Natural killer cell (primary cell): ENCODE measurements at regions not wholly inside any gene's neighbourhood (a gene's known extent, or its start where the extent isn't known, plus 50 kb on each side); places are given as distances from the start of the nearest gene placed in this dataset.

ENCODE experiments used
- ATAC-seq, 3 donors: fragments of 150-1000 bp in 2 of 3; fragments of 200-7000 bp in 1 of 3; cut with Tn5 transposase; 1 replicate in 1 of 3; 2 replicates in 2 of 3; pipeline ENCODE4 v1.10.0; 2021; ENCODE audit warnings: mild to moderate bottlenecking in 2 of 3, moderate library complexity in 2 of 3
- DNase-seq, 2 donors: peaks; one replicate each; pipeline versions ENCODE4 v3.0.0 to v3.0.0-alpha.2; 2013 to 2021; ENCODE audit warnings: mixed read lengths in 1 of 2
- H3K27ac ChIP-seq: one replicate; pipeline ENCODE4 v1.5.1; 2013; ENCODE audit warnings: mild to moderate bottlenecking, low read length
- H3K27me3 ChIP-seq: one replicate; pipeline ENCODE4 v1.6.1; 2013; ENCODE audit warnings: low read length; ENCODE audit not compliant: control insufficient read depth, insufficient read depth
- H3K36me3 ChIP-seq: one replicate; pipeline ENCODE4 v1.6.1; 2013; ENCODE audit warnings: low read length; ENCODE audit not compliant: control insufficient read depth, insufficient read depth
- H3K4me1 ChIP-seq: one replicate; pipeline ENCODE4 v1.6.1; 2013; ENCODE audit warnings: low read length; ENCODE audit not compliant: control insufficient read depth, insufficient read depth
- H3K4me3 ChIP-seq: one replicate; pipeline ENCODE4 v1.5.1; 2013; ENCODE audit warnings: low read length
- H3K9me3 ChIP-seq: one replicate; pipeline ENCODE4 v1.6.1; 2013; ENCODE audit warnings: low read length; ENCODE audit not compliant: control insufficient read depth, insufficient read depth
- H3K27ac Mint-ChIP-seq, 2 donors: one replicate each; pipeline ENCODE4 v1.8.0; 2022; ENCODE audit warnings: mild to moderate bottlenecking in 2 of 2, mixed read lengths in 2 of 2, moderate library complexity in 1 of 2
- H3K27me3 Mint-ChIP-seq, 2 donors: one replicate each; pipeline ENCODE4 v1.8.0; 2022; ENCODE audit warnings: low read depth in 2 of 2, mixed read lengths in 2 of 2
- H3K36me3 Mint-ChIP-seq: one replicate; pipeline ENCODE4 v1.8.0; 2022; ENCODE audit warnings: mixed read lengths
- H3K4me1 Mint-ChIP-seq, 2 donors: one replicate each; pipeline ENCODE4 v1.8.0; 2022; ENCODE audit warnings: mixed read lengths in 2 of 2
- H3K4me3 Mint-ChIP-seq: one replicate; pipeline ENCODE4 v1.8.0; 2022; ENCODE audit warnings: mild to moderate bottlenecking, moderate library complexity, mixed read lengths
- H3K9me3 Mint-ChIP-seq, 2 donors: one replicate each; pipeline ENCODE4 v1.8.0; 2022; ENCODE audit warnings: mixed read lengths in 2 of 2
- WGBS: methylation state at CpG from one replicate; pipeline ENCODE4 v1.1.7; 2013; ENCODE audit warnings: missing lambda C conversion rate; ENCODE audit not compliant: insufficient coverage; 5-methylcytosine and 5-hydroxymethylcytosine counted together
- intact Hi-C: fragments of 100-400 bp; cut with micrococcal nuclease; formaldehyde crosslinking; loops from one replicate; pipeline ENCODE4 v1.14.2; 2022
- TF ChIP-seq, protein P1 (sequence below): fragments of 200-600 bp; IDR thresholded peaks from one replicate; pipeline ENCODE4 v1.8.0; 2022; ENCODE audit warnings: antibody characterized with exemption

DNA sequence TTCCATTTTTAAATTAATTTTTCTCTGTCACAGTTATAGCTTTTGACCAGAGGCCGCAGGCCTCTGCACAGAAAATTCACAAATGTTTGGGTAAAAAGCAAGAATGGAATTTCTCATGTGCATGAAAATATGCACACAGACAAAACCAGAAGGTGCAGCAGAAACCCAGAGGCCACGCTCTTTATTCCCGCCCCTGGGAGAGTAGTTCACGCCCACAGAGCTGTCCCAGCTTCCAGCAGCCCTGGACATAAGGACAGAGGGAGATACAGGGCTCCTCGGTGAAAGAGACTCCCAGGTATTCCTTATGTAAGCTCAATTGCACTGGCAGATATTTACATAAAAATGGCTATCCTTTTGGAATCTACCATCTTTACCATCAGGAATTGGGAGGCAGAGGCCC, 245.2 kb upstream of the NFE2L3 start:
- 87% methylated on average over 5 of the region's 5 CpGs for WGBS
- no peak for ATAC-seq
- H3K27me3 ChIP-seq = no peaks in the 10 kb centered on the region

DNA sequence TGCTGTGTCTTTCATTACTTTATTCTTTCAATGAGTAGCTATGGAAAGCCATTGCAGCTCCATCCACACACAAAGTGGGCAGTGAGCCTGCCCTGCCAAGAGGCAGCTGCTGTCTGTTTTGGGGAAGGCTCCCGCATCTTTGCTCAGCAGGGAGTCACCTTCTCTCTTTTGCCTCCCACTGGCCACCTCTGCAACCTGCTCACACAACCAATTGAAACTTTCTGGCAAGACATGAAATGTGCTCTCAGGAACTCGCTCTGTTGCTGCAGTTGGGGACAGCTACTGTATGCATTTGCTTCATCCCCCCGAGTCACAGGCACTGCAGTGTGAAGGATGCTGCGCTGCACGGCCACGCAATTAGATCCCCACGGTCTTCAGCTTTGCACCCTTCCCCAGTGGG, 244.8 kb upstream of the NFE2L3 start:
- peaks cover 13 to 20% of the 10 kb centered on the region in 2 donors for H3K27me3 Mint-ChIP-seq
- 93% methylated on average over 7 of the region's 7 CpGs for WGBS
- H3K4me3 Mint-ChIP-seq = no peak overlapping the region
- TF ChIP-seq, protein P1, sequence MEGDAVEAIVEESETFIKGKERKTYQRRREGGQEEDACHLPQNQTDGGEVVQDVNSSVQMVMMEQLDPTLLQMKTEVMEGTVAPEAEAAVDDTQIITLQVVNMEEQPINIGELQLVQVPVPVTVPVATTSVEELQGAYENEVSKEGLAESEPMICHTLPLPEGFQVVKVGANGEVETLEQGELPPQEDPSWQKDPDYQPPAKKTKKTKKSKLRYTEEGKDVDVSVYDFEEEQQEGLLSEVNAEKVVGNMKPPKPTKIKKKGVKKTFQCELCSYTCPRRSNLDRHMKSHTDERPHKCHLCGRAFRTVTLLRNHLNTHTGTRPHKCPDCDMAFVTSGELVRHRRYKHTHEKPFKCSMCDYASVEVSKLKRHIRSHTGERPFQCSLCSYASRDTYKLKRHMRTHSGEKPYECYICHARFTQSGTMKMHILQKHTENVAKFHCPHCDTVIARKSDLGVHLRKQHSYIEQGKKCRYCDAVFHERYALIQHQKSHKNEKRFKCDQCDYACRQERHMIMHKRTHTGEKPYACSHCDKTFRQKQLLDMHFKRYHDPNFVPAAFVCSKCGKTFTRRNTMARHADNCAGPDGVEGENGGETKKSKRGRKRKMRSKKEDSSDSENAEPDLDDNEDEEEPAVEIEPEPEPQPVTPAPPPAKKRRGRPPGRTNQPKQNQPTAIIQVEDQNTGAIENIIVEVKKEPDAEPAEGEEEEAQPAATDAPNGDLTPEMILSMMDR = no peak
- no peaks in the 10 kb centered on the region for H3K36me3 ChIP-seq
- no peak overlapping the region for H3K27ac ChIP-seq
- H3K9me3 ChIP-seq = no peaks in the 10 kb centered on the region
- H3K4me3 ChIP-seq = no peak overlapping the region
- H3K27me3 ChIP-seq = no peaks in the 10 kb centered on the region
- no peaks in the 10 kb centered on the region for H3K4me1 ChIP-seq
- H3K27ac Mint-ChIP-seq = no peak overlapping the region
- no peaks in the 10 kb centered on the region for H3K36me3 Mint-ChIP-seq
- no peak for DNase-seq
- H3K4me1 Mint-ChIP-seq = no peaks in the 10 kb centered on the region
- H3K9me3 Mint-ChIP-seq = no peaks in the 10 kb centered on the region
- no peak for ATAC-seq
- intact Hi-C loops = no loop called here

More for the DNA sequence above, 245.2 kb upstream of the NFE2L3 start:
- Histone ChIP-seq H3K27ac (no peak overlapping the region), H3K9me3 (no peaks in the 10 kb centered on the region), H3K4me1 (no peaks in the 10 kb centered on the region), H3K36me3 (no peaks in the 10 kb centered on the region), H3K4me3 (no peak overlapping the region)
- DNase-seq = no peak
- Mint-ChIP-seq H3K36me3 (no peaks in the 10 kb centered on the region), H3K4me1 (no peaks in the 10 kb centered on the region), H3K9me3 (no peaks in the 10 kb centered on the region), H3K27ac (no peak overlapping the region), H3K4me3 (no peak overlapping the region), H3K27me3 (peaks cover 13 to 16% of the 10 kb centered on the region in 2 donors)
- TF ChIP-seq, protein P1 = no peak
- intact Hi-C loops = no loop called here

- no peaks in the 10 kb centered on the region for H3K36me3 ChIP-seq
- WGBS = 98% methylated on average over 5 of the region's 5 CpGs
These were observed 244.3 kb upstream of the NFE2L3 start for GRCh38 chr7:25907731-25908130.

More at GRCh38 chr7:25907731-25908130, 244.3 kb upstream of the NFE2L3 start:
- Mint-ChIP-seq H3K27me3 (peaks cover 13 to 20% of the 10 kb centered on the region in 2 donors), H3K4me1 (no peaks in the 10 kb centered on the region), H3K27ac (no peak overlapping the region), H3K9me3 (no peaks in the 10 kb centered on the region), H3K36me3 (no peaks in the 10 kb centered on the region), H3K4me3 (no peak overlapping the region)
- Histone ChIP-seq H3K4me3 (no peak overlapping the region), H3K27me3 (no peaks in the 10 kb centered on the region), H3K9me3 (no peaks in the 10 kb centered on the region), H3K4me1 (no peaks in the 10 kb centered on the region), H3K27ac (no peak overlapping the region)
- TF ChIP-seq, protein P1 = no peak
- intact Hi-C loops = no loop called here
- DNase-seq (no peak), ATAC-seq (no peak)
